AG09309 (cell line): ENCODE measurements at regions not wholly inside any gene's neighbourhood (a gene's known extent, or its start where the extent isn't known, plus 50 kb on each side); places are given as distances from the start of the nearest gene placed in this dataset.

Source experiments
- DNase-seq: peaks from one replicate; pipeline ENCODE4 v3.0.0-alpha.2; 2010; ENCODE audit warnings: low read depth
- H3K4me3 ChIP-seq: 2 replicates; pipeline ENCODE4 v1.5.1; 2011; ENCODE audit warnings: mild to moderate bottlenecking, low read depth, low read length, moderate library complexity; ENCODE audit not compliant: control insufficient read depth
- TF ChIP-seq, protein P1 (sequence below): IDR thresholded peaks from 2 replicates; pipeline ENCODE4 v1.5.1; 2011; ENCODE audit warnings: mild to moderate bottlenecking, low read depth, low read length, inconsistent platforms; ENCODE audit not compliant: insufficient read depth, control insufficient read depth; ENCODE audit errors: missing control alignments

DNA sequence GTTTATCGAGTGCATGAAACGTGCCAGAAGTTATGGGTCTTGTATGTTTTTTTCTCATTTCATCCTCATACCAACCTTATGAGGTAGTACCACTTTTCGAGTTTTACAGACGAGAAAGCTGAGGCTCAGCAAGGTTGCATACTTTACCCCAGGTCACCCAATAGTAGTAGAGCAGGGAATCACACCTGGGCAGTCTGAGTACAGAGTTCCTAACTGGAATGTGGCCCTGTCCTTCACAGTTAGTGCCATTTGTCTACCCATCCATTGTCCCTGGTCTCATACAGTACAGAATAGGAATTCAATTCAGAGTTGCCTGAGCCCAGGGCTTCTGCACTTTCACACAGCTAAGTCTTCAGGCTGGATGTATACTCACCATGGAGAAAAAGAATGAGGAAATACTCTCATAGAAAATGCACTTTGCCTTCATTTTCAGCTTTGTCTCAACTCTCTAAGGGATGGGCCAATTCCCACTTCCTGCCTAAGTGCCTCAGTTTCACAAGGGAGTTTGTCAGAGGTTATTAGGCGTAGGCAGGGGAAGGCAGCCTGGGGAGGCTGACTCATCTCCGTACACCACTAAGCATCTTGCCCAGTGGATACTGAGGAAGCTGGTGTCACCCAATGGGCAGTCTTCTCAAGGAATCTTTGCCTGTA, 93.2 kb downstream of the TMEM212 start:
- H3K4me3 ChIP-seq: no peak overlapping the region
- TF ChIP-seq, protein P1, sequence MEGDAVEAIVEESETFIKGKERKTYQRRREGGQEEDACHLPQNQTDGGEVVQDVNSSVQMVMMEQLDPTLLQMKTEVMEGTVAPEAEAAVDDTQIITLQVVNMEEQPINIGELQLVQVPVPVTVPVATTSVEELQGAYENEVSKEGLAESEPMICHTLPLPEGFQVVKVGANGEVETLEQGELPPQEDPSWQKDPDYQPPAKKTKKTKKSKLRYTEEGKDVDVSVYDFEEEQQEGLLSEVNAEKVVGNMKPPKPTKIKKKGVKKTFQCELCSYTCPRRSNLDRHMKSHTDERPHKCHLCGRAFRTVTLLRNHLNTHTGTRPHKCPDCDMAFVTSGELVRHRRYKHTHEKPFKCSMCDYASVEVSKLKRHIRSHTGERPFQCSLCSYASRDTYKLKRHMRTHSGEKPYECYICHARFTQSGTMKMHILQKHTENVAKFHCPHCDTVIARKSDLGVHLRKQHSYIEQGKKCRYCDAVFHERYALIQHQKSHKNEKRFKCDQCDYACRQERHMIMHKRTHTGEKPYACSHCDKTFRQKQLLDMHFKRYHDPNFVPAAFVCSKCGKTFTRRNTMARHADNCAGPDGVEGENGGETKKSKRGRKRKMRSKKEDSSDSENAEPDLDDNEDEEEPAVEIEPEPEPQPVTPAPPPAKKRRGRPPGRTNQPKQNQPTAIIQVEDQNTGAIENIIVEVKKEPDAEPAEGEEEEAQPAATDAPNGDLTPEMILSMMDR: no peak
- peak; percentile 62 for DNase-seq

DNA sequence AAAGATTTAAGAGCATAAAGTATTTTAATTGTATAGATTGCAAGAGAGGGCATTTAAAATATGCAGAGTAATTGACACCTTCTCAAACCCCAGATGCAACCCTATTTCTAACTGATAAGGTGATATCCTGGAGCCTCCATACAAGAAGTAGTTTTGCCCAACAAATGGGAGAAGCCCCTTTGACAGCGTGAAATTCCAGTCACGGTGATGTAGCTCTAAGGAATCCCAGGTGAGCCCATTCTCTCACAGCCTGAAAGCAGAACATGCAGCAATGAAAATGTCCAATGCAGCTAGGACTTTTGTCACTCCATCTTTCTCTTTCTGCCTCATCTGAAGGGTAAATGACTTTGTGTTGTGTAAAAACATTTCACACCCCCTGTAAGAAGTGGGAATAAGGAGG, 96.4 kb downstream of the TMEM212 start:
- TF ChIP-seq, protein P1: no peak
- no peak overlapping the region for H3K4me3 ChIP-seq
- no peak for DNase-seq

DNA sequence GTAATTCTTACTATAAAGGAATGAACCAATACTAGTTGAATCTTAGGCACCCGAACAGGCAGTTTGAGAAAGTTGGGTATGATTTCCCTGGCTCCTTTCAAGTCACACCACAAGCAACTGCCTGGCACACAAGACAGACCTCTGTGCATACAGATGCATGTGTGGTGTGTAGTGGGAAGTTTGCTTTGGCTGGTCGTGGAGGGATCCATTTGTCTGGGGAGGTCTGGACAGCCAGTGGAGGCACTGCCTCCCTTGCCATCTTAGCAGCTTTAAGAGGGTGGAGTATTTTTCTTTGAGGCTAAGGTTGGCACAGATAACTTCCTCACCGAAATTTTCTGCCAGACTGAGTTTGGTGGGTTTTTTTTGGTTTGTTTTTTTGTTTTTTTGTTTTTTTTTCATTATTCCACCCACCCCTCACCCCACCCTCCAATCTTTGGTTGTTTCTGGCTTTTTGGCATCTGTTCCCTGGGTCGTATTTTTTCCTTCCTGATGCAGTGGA, 97.1 kb downstream of the TMEM212 start:
- H3K4me3 ChIP-seq: no peak overlapping the region
- TF ChIP-seq, protein P1: no peak
- DNase-seq: no peak

DNA sequence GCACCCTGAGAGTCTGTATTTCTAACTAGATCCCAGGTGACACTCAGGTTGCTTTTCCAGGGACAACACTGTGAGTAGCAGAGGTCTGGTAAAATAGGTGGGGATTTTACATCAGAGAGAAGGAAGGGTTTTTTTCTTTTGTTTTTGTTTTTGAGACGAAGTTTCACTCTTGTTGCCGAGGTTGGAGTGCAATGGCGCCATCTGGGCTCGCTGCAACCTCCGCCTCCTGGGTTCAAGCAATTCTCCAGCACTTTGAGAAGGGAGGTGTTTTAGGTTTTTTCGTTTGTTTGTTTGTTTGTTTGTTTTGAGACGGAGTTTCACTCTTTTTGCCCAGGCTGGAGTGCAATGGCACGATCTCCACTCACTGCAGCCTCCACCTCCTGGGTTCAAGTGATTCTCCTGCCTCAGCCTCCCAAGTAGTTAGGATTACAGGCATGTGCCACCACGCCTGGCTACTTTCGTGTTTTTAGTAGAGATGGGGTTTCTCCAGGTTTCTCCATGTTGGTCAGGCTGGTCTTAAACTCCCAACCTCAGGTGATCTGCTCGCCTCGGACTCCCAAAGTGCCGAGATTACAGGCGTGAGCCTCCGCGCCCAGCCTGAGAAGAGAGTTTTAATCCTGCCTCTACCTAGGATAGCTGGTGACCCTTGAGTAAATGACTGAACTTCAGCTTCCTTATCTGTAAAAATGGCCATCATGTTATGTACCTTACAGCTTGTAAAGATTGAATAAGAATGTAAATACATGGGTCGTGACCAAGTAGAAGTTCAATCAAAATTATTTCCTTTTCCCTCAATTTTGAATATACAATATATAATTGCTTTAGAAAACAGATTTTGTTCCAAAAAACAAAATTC, 95.9 kb upstream of the FNDC3B start:
- no peak overlapping the region for H3K4me3 ChIP-seq
- TF ChIP-seq, protein P1: no peak
- DNase-seq: no peak

DNA sequence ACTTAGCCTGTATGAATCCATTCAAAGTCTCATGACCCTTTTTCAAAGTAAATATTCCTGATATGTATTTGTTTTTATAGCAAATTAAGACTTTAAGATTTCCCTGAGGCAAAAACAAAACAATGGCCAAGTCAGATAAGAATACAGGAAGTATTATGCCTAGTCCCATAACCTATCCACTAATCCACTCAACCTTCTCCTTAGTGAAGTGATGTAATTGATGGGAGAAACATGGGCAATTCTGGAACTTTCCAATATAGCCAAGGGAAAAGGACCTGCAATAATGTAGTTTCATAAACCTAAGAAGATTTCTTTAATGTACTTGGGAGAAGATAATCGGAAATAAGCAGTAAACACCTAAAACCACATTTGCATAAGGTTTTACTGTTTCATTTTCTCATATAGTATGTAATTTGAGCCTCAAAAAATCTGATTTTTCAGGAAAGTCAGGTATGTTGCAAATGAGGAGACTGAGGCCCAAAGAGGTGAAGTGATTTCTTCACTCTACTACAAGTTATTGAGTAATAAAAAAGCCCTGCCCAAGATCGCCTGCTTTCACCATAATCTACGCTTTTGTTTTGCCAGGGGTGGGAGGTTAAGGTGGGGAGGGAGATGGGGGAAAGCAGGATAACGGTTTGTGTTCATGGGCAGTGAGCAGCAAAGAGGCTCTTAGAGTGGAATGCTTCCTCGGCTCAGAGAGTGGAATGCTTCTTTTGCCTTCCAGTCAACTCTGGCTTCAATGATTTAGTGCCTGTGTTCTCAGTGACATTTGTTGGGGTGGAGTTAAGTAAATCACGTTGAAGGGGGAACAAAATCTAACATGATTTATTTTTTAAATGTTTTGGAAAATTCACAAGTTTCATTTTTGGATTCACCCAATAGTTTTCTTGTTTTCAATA, 95.0 kb upstream of the FNDC3B start:
- no peak for DNase-seq
- TF ChIP-seq, protein P1: no peak
- H3K4me3 ChIP-seq: no peak overlapping the region

GRCh38 chr3:171948674-171949073, 90.7 kb upstream of the FNDC3B start:
- H3K4me3 ChIP-seq: no peak overlapping the region
- TF ChIP-seq, protein P1: no peak
- DNase-seq: no peak
